Neural crest cell (in vitro differentiated cells): ENCODE measurements at regions not wholly inside any gene's neighbourhood (a gene's known extent, or its start where the extent isn't known, plus 50 kb on each side); places are given as distances from the start of the nearest gene placed in this dataset.

Source experiments
- DNase-seq: peaks from one replicate; pipeline ENCODE4 v3.0.0; 2021; ENCODE audit warnings: low read depth, mixed read lengths, low spot score
- H3K27ac Mint-ChIP-seq: one replicate; pipeline ENCODE4 v1.8.0; 2021; ENCODE audit warnings: mild to moderate bottlenecking, mixed read lengths; ENCODE audit not compliant: unreplicated experiment
- H3K27me3 Mint-ChIP-seq: 2 replicates; pipeline ENCODE4 v1.8.0; 2021; ENCODE audit warnings: low read depth, mild to moderate bottlenecking, mixed read lengths
- H3K36me3 Mint-ChIP-seq: 2 replicates; pipeline ENCODE4 v1.8.0; 2021; ENCODE audit warnings: low read depth, mild to moderate bottlenecking, mixed read lengths
- H3K4me1 Mint-ChIP-seq: 2 replicates; pipeline ENCODE4 v1.8.0; 2021; ENCODE audit warnings: mixed read lengths
- H3K4me3 Mint-ChIP-seq: one replicate; pipeline ENCODE4 v1.8.0; 2021; ENCODE audit warnings: mild to moderate bottlenecking, mixed read lengths
- H3K9me3 Mint-ChIP-seq: 2 replicates; pipeline ENCODE4 v1.8.0; 2021; ENCODE audit warnings: mixed read lengths
- CTCF ChIP-seq: fragments of 200-600 bp; sonication (generic); conservative IDR thresholded peaks from 2 replicates; pipeline ENCODE4 v1.5.0; 2021; ENCODE audit warnings: antibody characterized with exemption, mild to moderate bottlenecking

GRCh38 chr2:118442996-118443553 lies 354.8 kb downstream of the INSIG2 start:
- Mint-ChIP-seq H3K9me3 (no peaks in the 10 kb centered on the region), H3K27ac (peak overlapping the region; percentile 40), H3K4me1 (no peaks in the 10 kb centered on the region), H3K27me3 (peaks cover 22% of the 10 kb centered on the region), H3K4me3 (no peak overlapping the region), H3K36me3 (no peaks in the 10 kb centered on the region)
- no peak for TF ChIP-seq CTCF
- no peak for DNase-seq

- Mint-ChIP-seq H3K4me1 (no peaks in the 10 kb centered on the region), H3K4me3 (no peak overlapping the region), H3K27ac (no peak overlapping the region), H3K27me3 (peaks cover 32% of the 10 kb centered on the region), H3K9me3 (peaks cover 2% of the 10 kb centered on the region), H3K36me3 (no peaks in the 10 kb centered on the region)
- DNase-seq: no peak
- TF ChIP-seq CTCF: no peak
These were observed 353.8 kb downstream of the INSIG2 start for GRCh38 chr2:118442046-118442445.

- no peak overlapping the region for H3K27ac Mint-ChIP-seq
- H3K9me3 Mint-ChIP-seq: peaks cover 2% of the 10 kb centered on the region
- no peak overlapping the region for H3K4me3 Mint-ChIP-seq
- DNase-seq: no peak
- no peaks in the 10 kb centered on the region for H3K4me1 Mint-ChIP-seq
- TF ChIP-seq CTCF: no peak
- H3K36me3 Mint-ChIP-seq: no peaks in the 10 kb centered on the region
- peaks cover 46% of the 10 kb centered on the region for H3K27me3 Mint-ChIP-seq
These were observed 352.3 kb downstream of the INSIG2 start for GRCh38 chr2:118440404-118441098.

GRCh38 chr2:118437501-118437900 lies 349.2 kb downstream of the INSIG2 start:
- Mint-ChIP-seq H3K4me3 (no peak overlapping the region), H3K9me3 (peaks cover 2% of the 10 kb centered on the region), H3K27me3 (peaks cover 59% of the 10 kb centered on the region), H3K4me1 (peaks cover 4% of the 10 kb centered on the region), H3K36me3 (no peaks in the 10 kb centered on the region), H3K27ac (no peak overlapping the region)
- no peak for DNase-seq
- no peak for TF ChIP-seq CTCF

- Mint-ChIP-seq H3K4me1 (peaks cover 4% of the 10 kb centered on the region), H3K36me3 (no peaks in the 10 kb centered on the region), H3K27me3 (peaks cover 62% of the 10 kb centered on the region), H3K4me3 (no peak overlapping the region), H3K9me3 (no peaks in the 10 kb centered on the region), H3K27ac (no peak overlapping the region)
- TF ChIP-seq CTCF: no peak
- no peak for DNase-seq
These were observed 343.7 kb downstream of the INSIG2 start for GRCh38 chr2:118431997-118432396.
